ENCODE measurements at regions not wholly inside any gene's neighbourhood (a gene's known extent, or its start where the extent isn't known, plus 50 kb on each side); places are given as distances from the start of the nearest gene placed in this dataset.
"Not testable (repeated sequence)": the region's sequence is repeated elsewhere in the genome, so short reads cannot be mapped to it uniquely, and the experiment has no call there.

DNA sequence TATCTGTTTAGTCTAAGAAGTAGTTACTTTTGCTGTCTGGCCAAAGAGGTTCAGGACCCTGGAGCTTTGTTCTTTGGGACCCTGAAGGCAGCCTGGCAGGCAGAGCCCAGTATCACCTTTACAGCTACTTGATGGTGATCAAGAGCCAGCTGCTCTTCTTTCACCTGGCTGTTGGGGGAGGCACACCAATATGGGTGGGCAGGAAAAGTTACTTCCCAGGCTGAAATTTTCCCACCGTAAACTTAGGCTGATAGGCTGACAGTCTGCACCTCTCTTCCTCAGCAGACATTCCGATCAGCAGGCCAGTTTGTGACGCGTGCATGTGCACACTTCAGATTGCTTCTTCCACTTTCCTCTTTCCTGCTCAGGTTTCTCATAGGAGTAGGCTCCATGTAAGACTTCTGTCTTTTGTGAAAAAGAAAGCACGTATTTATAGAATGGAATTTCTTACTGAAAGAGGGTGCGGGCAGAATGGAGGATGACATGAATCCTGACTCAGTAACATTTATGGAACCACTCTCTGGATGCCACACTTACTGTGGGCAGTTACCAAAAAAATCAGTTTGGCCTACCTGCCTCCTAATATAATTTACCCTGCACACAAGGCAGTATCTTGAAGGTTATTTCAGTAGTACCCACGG lies 223.9 kb upstream of the DMRT1 start:
- Histone ChIP-seq H3K4me3 (ENCODE audit: low read depth, low read length) (no peak overlapping the region), H3K36me3 (ENCODE audit: control insufficient read depth, insufficient read depth, low read length) (no peaks in the 10 kb centered on the region), H3K9ac (ENCODE audit: low read depth, low read length) (no peak overlapping the region), H3K27me3 (ENCODE audit: control insufficient read depth, insufficient read depth, low read length) (no peaks in the 10 kb centered on the region), H3K4me1 (ENCODE audit: control insufficient read depth, insufficient read depth, low read length) (peaks cover 6% of the 10 kb centered on the region), H3K9me3 (ENCODE audit: control insufficient read depth, insufficient read depth, low read length) (no peaks in the 10 kb centered on the region)

- Histone ChIP-seq H3K9me3 (ENCODE audit: control insufficient read depth, insufficient read depth, low read length) (no peaks in the 10 kb centered on the region), H3K4me3 (ENCODE audit: low read depth, low read length) (no peak overlapping the region), H3K36me3 (ENCODE audit: control insufficient read depth, insufficient read depth, low read length) (no peaks in the 10 kb centered on the region), H3K9ac (ENCODE audit: low read depth, low read length) (peak overlapping the region; percentile 29), H3K27me3 (ENCODE audit: control insufficient read depth, insufficient read depth, low read length) (no peaks in the 10 kb centered on the region), H3K4me1 (ENCODE audit: control insufficient read depth, insufficient read depth, low read length) (peaks cover 6% of the 10 kb centered on the region)
Measured at GRCh38 chr9:618478-618877, 223.0 kb upstream of the DMRT1 start.

- H3K4me3 ChIP-seq (ENCODE audit: low read depth, low read length): no peak overlapping the region
- no peaks in the 10 kb centered on the region for H3K4me1 ChIP-seq (ENCODE audit: control insufficient read depth, insufficient read depth, low read length)
- no peaks in the 10 kb centered on the region for H3K27me3 ChIP-seq (ENCODE audit: control insufficient read depth, insufficient read depth, low read length)
- H3K9me3 ChIP-seq (ENCODE audit: control insufficient read depth, insufficient read depth, low read length): no peaks in the 10 kb centered on the region
- no peak overlapping the region for H3K9ac ChIP-seq (ENCODE audit: low read depth, low read length)
- H3K36me3 ChIP-seq (ENCODE audit: control insufficient read depth, insufficient read depth, low read length): no peaks in the 10 kb centered on the region
Measured at GRCh38 chr9:621201-621855, 220.2 kb upstream of the DMRT1 start.

DNA sequence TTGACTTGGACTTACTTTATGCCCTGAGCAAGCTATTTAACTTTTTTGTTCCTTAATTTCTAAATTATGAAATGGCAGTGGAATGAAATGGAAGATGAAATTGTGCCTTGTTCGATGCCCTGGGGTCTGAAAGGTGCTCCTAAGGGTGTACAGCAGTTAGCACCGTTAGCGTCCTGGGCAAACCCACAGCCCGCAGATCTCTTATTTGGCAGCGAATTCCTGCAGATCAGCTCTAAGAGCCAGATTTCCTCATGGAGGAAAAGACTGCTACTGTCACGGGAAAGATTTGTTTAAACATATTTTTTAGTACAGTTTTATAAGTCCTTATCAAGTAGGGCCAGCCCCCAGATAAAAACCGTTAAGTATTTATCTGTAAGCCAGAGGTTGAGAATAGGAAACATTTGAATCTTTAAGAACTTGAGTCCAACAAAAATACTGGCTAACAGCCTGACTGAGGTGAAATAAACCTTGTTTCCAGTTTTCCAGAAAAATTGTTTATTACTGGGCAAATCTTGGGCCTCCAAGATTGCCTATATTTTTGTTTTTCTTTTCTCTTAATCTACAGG lies 216.5 kb upstream of the DMRT1 start:
- no peaks in the 10 kb centered on the region for H3K36me3 ChIP-seq (ENCODE audit: control insufficient read depth, insufficient read depth, low read length)
- no peaks in the 10 kb centered on the region for H3K9me3 ChIP-seq (ENCODE audit: control insufficient read depth, insufficient read depth, low read length)
- H3K27me3 ChIP-seq (ENCODE audit: control insufficient read depth, insufficient read depth, low read length): no peaks in the 10 kb centered on the region
- H3K9ac ChIP-seq (ENCODE audit: low read depth, low read length): no peak overlapping the region
- peaks cover 7% of the 10 kb centered on the region for H3K4me1 ChIP-seq (ENCODE audit: control insufficient read depth, insufficient read depth, low read length)
- H3K4me3 ChIP-seq (ENCODE audit: low read depth, low read length): no peak overlapping the region

GRCh38 chr9:625613-626012 lies 215.9 kb upstream of the DMRT1 start:
- H3K27me3 ChIP-seq (ENCODE audit: control insufficient read depth, insufficient read depth, low read length): no peaks in the 10 kb centered on the region
- H3K9me3 ChIP-seq (ENCODE audit: control insufficient read depth, insufficient read depth, low read length): no peaks in the 10 kb centered on the region
- no peak overlapping the region for H3K4me3 ChIP-seq (ENCODE audit: low read depth, low read length)
- H3K4me1 ChIP-seq (ENCODE audit: control insufficient read depth, insufficient read depth, low read length): peaks cover 7% of the 10 kb centered on the region
- no peak overlapping the region for H3K9ac ChIP-seq (ENCODE audit: low read depth, low read length)
- H3K36me3 ChIP-seq (ENCODE audit: control insufficient read depth, insufficient read depth, low read length): no peaks in the 10 kb centered on the region

DNA sequence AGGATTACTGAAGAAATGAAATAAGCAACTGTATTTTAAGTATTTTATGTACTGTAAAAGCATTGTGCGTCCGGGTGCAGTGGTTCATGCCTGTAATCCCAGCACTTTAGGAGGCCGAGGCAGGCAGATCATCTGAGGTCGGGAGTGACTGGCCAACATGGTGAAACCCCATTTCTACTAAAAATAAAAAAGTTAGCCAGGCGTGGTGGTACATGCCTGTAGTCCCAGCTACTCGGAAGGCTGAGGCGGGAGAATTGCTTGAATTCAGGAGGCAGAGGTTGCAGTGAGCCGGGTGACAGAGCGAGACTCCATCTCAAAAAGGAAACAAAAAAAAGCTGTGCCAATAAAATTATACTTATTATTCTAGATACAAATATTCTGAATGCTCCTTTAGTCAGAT lies 215.4 kb upstream of the DMRT1 start:
- not testable (repeated sequence) for H3K4me3 ChIP-seq (ENCODE audit: low read depth, low read length); H3K36me3 ChIP-seq (ENCODE audit: control insufficient read depth, insufficient read depth, low read length); H3K27me3 ChIP-seq (ENCODE audit: control insufficient read depth, insufficient read depth, low read length); H3K9ac ChIP-seq (ENCODE audit: low read depth, low read length); H3K9me3 ChIP-seq (ENCODE audit: control insufficient read depth, insufficient read depth, low read length); H3K4me1 ChIP-seq (ENCODE audit: control insufficient read depth, insufficient read depth, low read length)

DNA sequence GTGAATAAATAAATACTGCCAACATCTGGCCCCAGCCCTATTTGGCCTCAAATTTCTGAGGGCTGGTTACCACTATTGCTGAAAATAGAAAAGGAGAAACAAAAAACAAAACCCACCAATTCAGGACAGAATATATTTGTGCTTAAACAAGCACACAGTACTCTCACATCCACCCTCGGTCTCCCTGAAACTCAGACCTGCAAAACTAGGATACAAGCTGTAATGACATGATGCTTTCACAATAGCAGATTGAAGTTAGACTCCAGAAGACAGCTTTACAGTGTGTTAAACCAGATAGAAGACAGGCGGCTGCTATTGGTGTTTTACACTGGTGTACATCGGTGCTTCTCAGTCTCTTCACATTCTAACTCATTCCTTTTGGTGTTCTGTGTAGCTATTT lies 214.9 kb upstream of the DMRT1 start:
- H3K4me3 ChIP-seq (ENCODE audit: low read depth, low read length): no peak overlapping the region
- no peak overlapping the region for H3K9ac ChIP-seq (ENCODE audit: low read depth, low read length)
- peaks cover 7% of the 10 kb centered on the region for H3K4me1 ChIP-seq (ENCODE audit: control insufficient read depth, insufficient read depth, low read length)
- no peaks in the 10 kb centered on the region for H3K36me3 ChIP-seq (ENCODE audit: control insufficient read depth, insufficient read depth, low read length)
- H3K27me3 ChIP-seq (ENCODE audit: control insufficient read depth, insufficient read depth, low read length): no peaks in the 10 kb centered on the region
- no peaks in the 10 kb centered on the region for H3K9me3 ChIP-seq (ENCODE audit: control insufficient read depth, insufficient read depth, low read length)

DNA sequence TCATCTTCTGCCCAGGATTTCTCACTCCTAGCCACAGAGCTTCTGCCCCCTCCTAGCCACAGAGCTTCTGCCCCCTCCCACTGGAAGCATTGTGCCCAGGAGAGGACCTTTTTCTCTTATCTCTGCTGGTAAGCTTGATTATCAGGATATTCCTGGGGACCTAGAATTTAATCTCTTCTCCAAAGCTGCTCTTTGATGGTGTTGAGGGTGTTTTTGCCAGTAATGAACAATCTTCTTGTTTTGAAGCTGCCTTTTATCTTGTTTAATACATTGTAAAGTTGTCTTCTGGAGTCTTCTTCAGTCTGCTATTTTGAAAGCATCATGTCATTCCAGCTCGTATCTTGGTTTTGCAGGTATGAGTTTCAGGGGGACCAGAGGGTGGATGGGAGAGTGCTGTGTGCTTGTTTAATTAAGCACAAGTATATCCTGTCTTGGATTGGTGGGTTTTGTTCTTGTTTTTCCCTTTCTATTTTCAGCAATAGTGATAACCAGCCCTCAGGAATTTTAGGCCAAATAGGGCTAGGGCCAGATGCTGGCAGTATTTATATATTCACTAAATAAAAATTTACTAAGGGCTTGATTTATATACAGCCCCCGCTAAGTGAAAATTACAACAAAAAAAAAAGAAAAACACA lies 214.0 kb upstream of the DMRT1 start:
- peaks cover 7% of the 10 kb centered on the region for H3K4me1 ChIP-seq (ENCODE audit: control insufficient read depth, insufficient read depth, low read length)
- H3K9me3 ChIP-seq (ENCODE audit: control insufficient read depth, insufficient read depth, low read length): no peaks in the 10 kb centered on the region
- no peaks in the 10 kb centered on the region for H3K36me3 ChIP-seq (ENCODE audit: control insufficient read depth, insufficient read depth, low read length)
- no peak overlapping the region for H3K9ac ChIP-seq (ENCODE audit: low read depth, low read length)
- H3K4me3 ChIP-seq (ENCODE audit: low read depth, low read length): no peak overlapping the region
- no peaks in the 10 kb centered on the region for H3K27me3 ChIP-seq (ENCODE audit: control insufficient read depth, insufficient read depth, low read length)

DNA sequence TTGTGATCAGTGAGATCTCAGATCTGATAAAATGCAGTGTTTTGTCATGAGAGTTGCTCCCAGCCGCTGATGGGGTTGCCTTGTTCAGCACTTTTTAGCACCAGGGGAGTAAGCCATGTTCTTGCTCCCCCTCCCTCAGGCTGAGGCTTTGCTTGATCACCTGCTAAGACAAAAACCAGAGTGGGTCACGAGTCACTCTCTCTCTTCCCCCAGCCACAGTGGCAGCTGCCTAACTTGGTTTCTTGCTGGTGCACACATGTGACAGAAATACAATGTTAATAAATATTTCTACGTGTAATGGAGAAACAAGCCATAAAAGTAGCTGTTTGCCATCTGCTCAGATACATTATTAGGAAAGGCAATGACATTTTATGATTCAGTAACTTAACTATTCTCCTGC lies 212.4 kb upstream of the DMRT1 start:
- Histone ChIP-seq H3K36me3 (ENCODE audit: control insufficient read depth, insufficient read depth, low read length) (no peaks in the 10 kb centered on the region), H3K9me3 (ENCODE audit: control insufficient read depth, insufficient read depth, low read length) (no peaks in the 10 kb centered on the region), H3K27me3 (ENCODE audit: control insufficient read depth, insufficient read depth, low read length) (no peaks in the 10 kb centered on the region), H3K4me3 (ENCODE audit: low read depth, low read length) (no peak overlapping the region), H3K9ac (ENCODE audit: low read depth, low read length) (no peak overlapping the region), H3K4me1 (ENCODE audit: control insufficient read depth, insufficient read depth, low read length) (peaks cover 7% of the 10 kb centered on the region)

- no peak overlapping the region for H3K9ac ChIP-seq (ENCODE audit: low read depth, low read length)
- H3K4me1 ChIP-seq (ENCODE audit: control insufficient read depth, insufficient read depth, low read length): peaks cover 7% of the 10 kb centered on the region
- no peaks in the 10 kb centered on the region for H3K9me3 ChIP-seq (ENCODE audit: control insufficient read depth, insufficient read depth, low read length)
- H3K27me3 ChIP-seq (ENCODE audit: control insufficient read depth, insufficient read depth, low read length): no peaks in the 10 kb centered on the region
- no peak overlapping the region for H3K4me3 ChIP-seq (ENCODE audit: low read depth, low read length)
- H3K36me3 ChIP-seq (ENCODE audit: control insufficient read depth, insufficient read depth, low read length): no peaks in the 10 kb centered on the region
Measured at GRCh38 chr9:630817-631216, 210.7 kb upstream of the DMRT1 start.

- Histone ChIP-seq H3K9ac (ENCODE audit: low read depth, low read length) (no peak overlapping the region), H3K4me3 (ENCODE audit: low read depth, low read length) (no peak overlapping the region), H3K4me1 (ENCODE audit: control insufficient read depth, insufficient read depth, low read length) (peaks cover 7% of the 10 kb centered on the region)
Measured at GRCh38 chr9:631596-631995, 209.9 kb upstream of the DMRT1 start.

DNA sequence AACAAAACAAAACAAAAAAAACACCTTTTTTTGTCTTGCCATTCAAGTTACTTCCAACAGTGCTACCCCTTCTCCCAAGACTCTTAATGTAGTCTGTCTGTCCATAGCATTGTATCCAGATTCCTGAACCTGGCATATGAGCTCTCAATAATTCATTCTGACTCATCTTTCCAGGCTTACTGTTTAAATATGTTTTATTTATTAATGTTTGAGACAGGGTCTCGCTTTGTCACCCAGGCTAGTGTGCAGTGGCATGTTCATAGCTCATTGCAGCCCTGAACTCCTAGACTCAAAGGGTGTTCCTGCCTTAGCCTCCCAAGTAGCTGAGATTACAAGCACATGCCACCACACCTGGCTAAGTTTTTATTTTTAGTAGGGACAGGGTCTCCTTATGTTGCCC lies 208.0 kb upstream of the DMRT1 start:
- no peaks in the 10 kb centered on the region for H3K9me3 ChIP-seq (ENCODE audit: control insufficient read depth, insufficient read depth, low read length)
- H3K9ac ChIP-seq (ENCODE audit: low read depth, low read length): no peak overlapping the region
- H3K36me3 ChIP-seq (ENCODE audit: control insufficient read depth, insufficient read depth, low read length): no peaks in the 10 kb centered on the region
- H3K4me1 ChIP-seq (ENCODE audit: control insufficient read depth, insufficient read depth, low read length): peaks cover under 1% of the 10 kb centered on the region
- H3K27me3 ChIP-seq (ENCODE audit: control insufficient read depth, insufficient read depth, low read length): no peaks in the 10 kb centered on the region
- H3K4me3 ChIP-seq (ENCODE audit: low read depth, low read length): no peak overlapping the region

More at GRCh38 chr9:631596-631995, 209.9 kb upstream of the DMRT1 start:
- Histone ChIP-seq H3K27me3 (ENCODE audit: control insufficient read depth, insufficient read depth, low read length) (no peaks in the 10 kb centered on the region), H3K9me3 (ENCODE audit: control insufficient read depth, insufficient read depth, low read length) (no peaks in the 10 kb centered on the region), H3K36me3 (ENCODE audit: control insufficient read depth, insufficient read depth, low read length) (no peaks in the 10 kb centered on the region)
